ENCODE measurements at regions not wholly inside any gene's neighbourhood (a gene's known extent, or its start where the extent isn't known, plus 50 kb on each side); places are given as distances from the start of the nearest gene placed in this dataset.
"Not testable (repeated sequence)": the region's sequence is repeated elsewhere in the genome, so short reads cannot be mapped to it uniquely, and the experiment has no call there.

DNA sequence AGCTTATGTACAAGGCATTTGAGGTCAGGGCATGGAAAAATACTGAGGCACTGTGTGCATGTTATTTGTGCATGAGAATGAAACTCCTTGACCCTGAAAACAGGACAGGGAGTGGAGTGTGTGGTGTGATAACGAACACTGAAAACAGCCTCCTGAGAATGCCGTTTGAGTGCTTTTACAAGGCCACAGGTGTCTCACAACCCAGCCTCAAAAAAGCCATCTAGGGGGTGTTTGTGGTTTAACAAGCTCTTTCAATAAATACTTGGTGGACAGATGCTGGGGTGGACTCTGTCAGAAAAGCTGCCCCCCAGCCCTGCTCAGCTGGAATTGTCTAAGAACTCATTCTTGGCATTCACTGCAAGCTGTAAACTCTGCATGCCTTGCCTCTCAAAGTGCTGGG lies 94.0 kb upstream of the SLC25A48 start:
- no peaks in the 10 kb centered on the region for H3K79me2 ChIP-seq (ENCODE audit: control insufficient read depth, insufficient read depth, low read length, unreplicated experiment)
- H3K4me3 ChIP-seq (ENCODE audit: low read depth, low read length), result no peak overlapping the region
- H3K36me3 ChIP-seq (ENCODE audit: insufficient read depth, low read length), result no peaks in the 10 kb centered on the region
- no peak overlapping the region for H3K27ac ChIP-seq (ENCODE audit: low read depth, low read length)
- no peaks in the 10 kb centered on the region for H3K4me1 ChIP-seq (ENCODE audit: control insufficient read depth, insufficient read depth, low read length, unreplicated experiment)
- peaks cover 15% of the 10 kb centered on the region for H3K27me3 ChIP-seq (ENCODE audit: insufficient read depth, low read length)
- no peak overlapping the region for H2AFZ ChIP-seq (ENCODE audit: low read length, unreplicated experiment)

DNA sequence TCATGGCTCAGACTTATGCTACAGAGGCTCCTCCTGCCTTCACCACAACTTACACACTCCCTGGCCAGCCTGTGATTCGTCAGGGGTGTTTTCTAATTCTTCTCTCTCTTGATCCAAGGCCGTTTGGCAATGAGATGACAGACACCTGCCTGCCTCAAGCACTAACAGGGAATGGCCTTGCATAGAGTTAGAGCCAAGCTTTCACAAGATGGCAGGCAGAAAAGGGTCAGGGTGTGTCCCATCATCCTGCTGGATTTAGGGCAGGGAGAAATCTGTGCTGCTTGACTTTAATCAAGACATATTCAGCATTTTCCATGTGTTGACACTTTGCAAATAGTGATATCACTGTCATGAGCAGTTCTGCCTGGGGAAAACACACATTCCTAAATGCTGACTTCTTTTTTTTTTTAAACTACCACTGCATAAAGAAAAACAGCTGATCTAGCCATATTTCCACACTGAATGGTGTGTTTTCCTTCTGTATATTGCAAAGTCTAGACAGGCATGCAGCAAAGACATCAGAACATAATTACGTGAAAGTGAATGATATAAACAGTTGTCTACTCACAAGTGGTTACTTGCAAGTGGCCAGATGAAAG lies 95.0 kb upstream of the SLC25A48 start:
- no peaks in the 10 kb centered on the region for H3K79me2 ChIP-seq (ENCODE audit: control insufficient read depth, insufficient read depth, low read length, unreplicated experiment)
- peaks cover 18% of the 10 kb centered on the region for H3K27me3 ChIP-seq (ENCODE audit: insufficient read depth, low read length)
- H3K36me3 ChIP-seq (ENCODE audit: insufficient read depth, low read length), result no peaks in the 10 kb centered on the region
- no peak overlapping the region for H3K4me3 ChIP-seq (ENCODE audit: low read depth, low read length)
- no peaks in the 10 kb centered on the region for H3K4me1 ChIP-seq (ENCODE audit: control insufficient read depth, insufficient read depth, low read length, unreplicated experiment)
- no peak overlapping the region for H2AFZ ChIP-seq (ENCODE audit: low read length, unreplicated experiment)
- no peak overlapping the region for H3K27ac ChIP-seq (ENCODE audit: low read depth, low read length)

GRCh38 chr5:135738564-135738875 lies 95.9 kb upstream of the SLC25A48 start:
- no peaks in the 10 kb centered on the region for H3K79me2 ChIP-seq (ENCODE audit: control insufficient read depth, insufficient read depth, low read length, unreplicated experiment)
- no peaks in the 10 kb centered on the region for H3K36me3 ChIP-seq (ENCODE audit: insufficient read depth, low read length)
- no peak overlapping the region for H3K27ac ChIP-seq (ENCODE audit: low read depth, low read length)
- H2AFZ ChIP-seq (ENCODE audit: low read length, unreplicated experiment), result no peak overlapping the region
- no peak overlapping the region for H3K4me3 ChIP-seq (ENCODE audit: low read depth, low read length)
- peaks cover 18% of the 10 kb centered on the region for H3K27me3 ChIP-seq (ENCODE audit: insufficient read depth, low read length)
- H3K4me1 ChIP-seq (ENCODE audit: control insufficient read depth, insufficient read depth, low read length, unreplicated experiment), result no peaks in the 10 kb centered on the region

- H3K4me1 ChIP-seq (ENCODE audit: control insufficient read depth, insufficient read depth, low read length, unreplicated experiment), result no peaks in the 10 kb centered on the region
- H3K36me3 ChIP-seq (ENCODE audit: insufficient read depth, low read length), result no peaks in the 10 kb centered on the region
- no peaks in the 10 kb centered on the region for H3K79me2 ChIP-seq (ENCODE audit: control insufficient read depth, insufficient read depth, low read length, unreplicated experiment)
- no peak overlapping the region for H3K27ac ChIP-seq (ENCODE audit: low read depth, low read length)
- H2AFZ ChIP-seq (ENCODE audit: low read length, unreplicated experiment), result no peak overlapping the region
- peaks cover 18% of the 10 kb centered on the region for H3K27me3 ChIP-seq (ENCODE audit: insufficient read depth, low read length)
- H3K4me3 ChIP-seq (ENCODE audit: low read depth, low read length), result no peak overlapping the region
These were observed 96.5 kb upstream of the SLC25A48 start for GRCh38 chr5:135737701-135738563.

DNA sequence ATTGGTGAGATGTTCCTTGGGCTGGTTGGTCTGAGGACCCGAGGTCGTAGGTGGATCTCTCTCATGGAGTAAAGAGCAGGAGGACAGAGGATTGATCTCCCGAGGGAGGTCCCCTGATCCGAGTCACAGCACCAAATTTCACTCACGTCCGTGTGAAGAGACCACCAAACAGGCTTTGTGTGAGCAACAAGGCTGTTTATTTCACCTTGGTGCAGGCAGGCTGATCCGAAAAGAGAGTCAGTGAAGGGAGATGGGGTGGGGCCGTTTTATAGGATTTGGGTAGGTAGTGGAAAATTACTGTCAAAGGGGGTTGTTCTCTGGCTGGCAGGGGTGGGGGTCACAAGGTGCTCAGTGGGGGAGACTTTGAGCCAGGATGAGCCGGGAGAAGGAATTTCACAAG lies 97.5 kb upstream of the SLC25A48 start:
- not testable (repeated sequence) for H3K4me1 ChIP-seq (ENCODE audit: control insufficient read depth, insufficient read depth, low read length, unreplicated experiment); H3K36me3 ChIP-seq (ENCODE audit: insufficient read depth, low read length); H3K4me3 ChIP-seq (ENCODE audit: low read depth, low read length); H2AFZ ChIP-seq (ENCODE audit: low read length, unreplicated experiment); H3K27ac ChIP-seq (ENCODE audit: low read depth, low read length); H3K79me2 ChIP-seq (ENCODE audit: control insufficient read depth, insufficient read depth, low read length, unreplicated experiment)
- peaks cover 18% of the 10 kb centered on the region for H3K27me3 ChIP-seq (ENCODE audit: insufficient read depth, low read length)

DNA sequence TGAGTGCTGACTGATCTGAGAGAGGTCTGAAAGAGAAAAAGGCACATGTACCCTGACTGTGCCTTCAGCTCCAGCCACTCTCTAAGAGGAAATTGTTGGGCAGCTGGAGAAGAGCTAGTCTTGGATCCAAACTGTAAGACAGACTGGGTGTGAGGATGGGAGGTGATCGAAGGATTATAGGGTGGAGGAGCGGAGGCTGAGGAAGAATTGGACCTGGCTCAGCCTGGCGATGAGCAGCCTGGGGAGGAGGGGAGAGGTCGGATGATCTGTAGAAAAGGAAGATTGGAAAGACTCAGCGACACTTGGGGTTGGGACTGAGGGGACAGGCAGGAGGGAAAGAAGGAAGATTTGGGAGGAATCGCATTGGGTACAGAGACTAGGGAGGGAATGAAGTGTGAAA lies 98.6 kb upstream of the SLC25A48 start:
- Histone ChIP-seq H3K4me1 (ENCODE audit: control insufficient read depth, insufficient read depth, low read length, unreplicated experiment) (no peaks in the 10 kb centered on the region), H3K36me3 (ENCODE audit: insufficient read depth, low read length) (no peaks in the 10 kb centered on the region), H3K27ac (ENCODE audit: low read depth, low read length) (no peak overlapping the region), H2AFZ (ENCODE audit: low read length, unreplicated experiment) (no peak overlapping the region), H3K27me3 (ENCODE audit: insufficient read depth, low read length) (peaks cover 18% of the 10 kb centered on the region), H3K79me2 (ENCODE audit: control insufficient read depth, insufficient read depth, low read length, unreplicated experiment) (no peaks in the 10 kb centered on the region), H3K4me3 (ENCODE audit: low read depth, low read length) (no peak overlapping the region)

- peaks cover 18% of the 10 kb centered on the region for H3K27me3 ChIP-seq (ENCODE audit: insufficient read depth, low read length)
- not testable (repeated sequence) for H3K79me2 ChIP-seq (ENCODE audit: control insufficient read depth, insufficient read depth, low read length, unreplicated experiment); H2AFZ ChIP-seq (ENCODE audit: low read length, unreplicated experiment); H3K36me3 ChIP-seq (ENCODE audit: insufficient read depth, low read length); H3K4me3 ChIP-seq (ENCODE audit: low read depth, low read length); H3K27ac ChIP-seq (ENCODE audit: low read depth, low read length); H3K4me1 ChIP-seq (ENCODE audit: control insufficient read depth, insufficient read depth, low read length, unreplicated experiment)
These were observed 99.5 kb upstream of the SLC25A48 start for GRCh38 chr5:135734956-135735355.

GRCh38 chr5:135731034-135731433 lies 103.4 kb upstream of the SLC25A48 start:
- H3K4me1 ChIP-seq (ENCODE audit: control insufficient read depth, insufficient read depth, low read length, unreplicated experiment); H3K4me3 ChIP-seq (ENCODE audit: low read depth, low read length); H2AFZ ChIP-seq (ENCODE audit: low read length, unreplicated experiment); H3K27ac ChIP-seq (ENCODE audit: low read depth, low read length); H3K79me2 ChIP-seq (ENCODE audit: control insufficient read depth, insufficient read depth, low read length, unreplicated experiment); H3K36me3 ChIP-seq (ENCODE audit: insufficient read depth, low read length): not testable (repeated sequence)
- H3K27me3 ChIP-seq (ENCODE audit: insufficient read depth, low read length), result peaks cover 15% of the 10 kb centered on the region

- peaks cover 19% of the 10 kb centered on the region; the same call in 1 of the 2 replicates for H3K27me3 ChIP-seq (ENCODE audit: insufficient read depth, low read length)
- H3K4me1 ChIP-seq (ENCODE audit: control insufficient read depth, insufficient read depth, low read length, unreplicated experiment); H3K79me2 ChIP-seq (ENCODE audit: control insufficient read depth, insufficient read depth, low read length, unreplicated experiment); H2AFZ ChIP-seq (ENCODE audit: low read length, unreplicated experiment); H3K4me3 ChIP-seq (ENCODE audit: low read depth, low read length); H3K36me3 ChIP-seq (ENCODE audit: insufficient read depth, low read length); H3K27ac ChIP-seq (ENCODE audit: low read depth, low read length): not testable (repeated sequence)
These were observed 104.3 kb upstream of the SLC25A48 start for GRCh38 chr5:135730161-135730560.

GRCh38 chr5:135729321-135729786 lies 105.1 kb upstream of the SLC25A48 start:
- no peak overlapping the region for H3K4me3 ChIP-seq (ENCODE audit: low read depth, low read length)
- H3K4me1 ChIP-seq (ENCODE audit: control insufficient read depth, insufficient read depth, low read length, unreplicated experiment), result no peaks in the 10 kb centered on the region
- H2AFZ ChIP-seq (ENCODE audit: low read length, unreplicated experiment), result no peak overlapping the region
- no peak overlapping the region for H3K27ac ChIP-seq (ENCODE audit: low read depth, low read length)
- H3K36me3 ChIP-seq (ENCODE audit: insufficient read depth, low read length), result no peaks in the 10 kb centered on the region
- peaks cover 25% of the 10 kb centered on the region; the same call in 1 of the 2 replicates for H3K27me3 ChIP-seq (ENCODE audit: insufficient read depth, low read length)
- H3K79me2 ChIP-seq (ENCODE audit: control insufficient read depth, insufficient read depth, low read length, unreplicated experiment), result no peaks in the 10 kb centered on the region

GRCh38 chr5:135724617-135725016 lies 109.8 kb upstream of the SLC25A48 start:
- Histone ChIP-seq H3K4me1 (ENCODE audit: control insufficient read depth, insufficient read depth, low read length, unreplicated experiment) (no peaks in the 10 kb centered on the region), H3K4me3 (ENCODE audit: low read depth, low read length) (no peak overlapping the region), H2AFZ (ENCODE audit: low read length, unreplicated experiment) (no peak overlapping the region), H3K27ac (ENCODE audit: low read depth, low read length) (no peak overlapping the region), H3K36me3 (ENCODE audit: insufficient read depth, low read length) (no peaks in the 10 kb centered on the region), H3K27me3 (ENCODE audit: insufficient read depth, low read length) (peaks cover 42% of the 10 kb centered on the region), H3K79me2 (ENCODE audit: control insufficient read depth, insufficient read depth, low read length, unreplicated experiment) (no peaks in the 10 kb centered on the region)

Data from ACC112 (cell line).